ENCODE measurements at regions not wholly inside any gene's neighbourhood (a gene's known extent, or its start where the extent isn't known, plus 50 kb on each side); places are given as distances from the start of the nearest gene placed in this dataset.
"Not testable (repeated sequence)": the region's sequence is repeated elsewhere in the genome, so short reads cannot be mapped to it uniquely, and the experiment has no call there.

DNA sequence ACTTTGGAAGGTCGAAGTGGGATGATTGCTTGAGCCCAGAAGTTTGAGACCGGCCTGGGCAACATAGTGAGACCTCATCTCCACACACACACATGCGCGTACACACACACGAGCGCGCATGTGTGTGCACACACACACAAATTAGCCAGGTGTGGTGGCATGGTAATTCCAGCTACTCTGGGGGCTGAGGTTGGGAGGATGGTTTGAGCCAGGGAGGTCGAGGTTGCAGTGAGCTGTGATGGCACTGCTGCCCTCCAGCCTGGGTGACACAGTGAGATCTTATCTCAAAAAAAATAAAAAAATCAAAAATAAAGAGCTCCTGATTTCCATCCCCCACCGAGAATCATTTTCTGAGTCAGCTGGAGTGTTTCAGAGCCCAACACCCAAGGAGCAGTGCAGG is 261.5 kb upstream of the PLGLB2 start:
- DNase-seq (ENCODE audit: low spot score), result not testable (repeated sequence)

- DNase-seq (ENCODE audit: low spot score), result not testable (repeated sequence)
Observed at GRCh38 chr2:87488021-87488420, 259.9 kb upstream of the PLGLB2 start.

DNA sequence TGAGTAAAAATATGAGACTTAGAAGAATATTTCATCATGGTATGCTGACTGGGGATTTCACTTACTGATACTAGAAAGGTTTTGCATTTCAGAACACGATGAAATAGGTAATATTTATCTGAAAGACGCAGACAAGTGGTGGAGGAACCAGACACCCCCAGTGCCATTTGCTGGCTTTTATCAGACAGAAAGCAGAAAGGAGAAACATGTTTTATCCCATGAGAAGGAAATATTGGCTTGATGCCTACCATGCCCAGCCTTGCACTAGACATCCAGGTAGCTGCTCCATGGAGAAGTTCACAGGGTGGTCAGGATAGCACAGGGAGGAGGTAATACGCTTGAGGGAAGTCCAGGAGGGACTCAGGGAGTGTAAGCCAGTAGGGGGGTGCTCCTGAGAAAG is 258.9 kb upstream of the PLGLB2 start:
- DNase-seq (ENCODE audit: low spot score), result not testable (repeated sequence)

- DNase-seq (ENCODE audit: low spot score), result not testable (repeated sequence)
Observed at GRCh38 chr2:87494846-87495245, 253.0 kb upstream of the PLGLB2 start.

DNA sequence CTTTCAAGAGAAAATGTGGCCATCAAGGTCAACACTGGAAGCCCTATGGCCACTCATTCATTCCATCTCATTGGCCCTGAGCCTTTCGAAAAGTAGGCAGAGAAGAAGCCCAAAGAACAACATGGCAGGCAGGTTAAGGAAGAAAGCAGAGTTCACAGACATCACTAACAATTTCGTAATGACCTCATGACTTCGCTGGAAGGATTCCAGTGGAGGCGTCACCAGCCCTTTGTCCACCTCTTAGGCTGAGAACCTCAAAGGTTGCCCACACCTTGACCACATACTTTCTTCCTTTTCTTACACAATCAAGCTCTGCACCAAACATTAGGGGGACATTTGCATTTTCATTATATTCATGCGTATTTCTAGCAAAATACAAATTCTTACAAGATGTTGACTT is 252.4 kb upstream of the PLGLB2 start:
- not testable (repeated sequence) for DNase-seq (ENCODE audit: low spot score)

DNA sequence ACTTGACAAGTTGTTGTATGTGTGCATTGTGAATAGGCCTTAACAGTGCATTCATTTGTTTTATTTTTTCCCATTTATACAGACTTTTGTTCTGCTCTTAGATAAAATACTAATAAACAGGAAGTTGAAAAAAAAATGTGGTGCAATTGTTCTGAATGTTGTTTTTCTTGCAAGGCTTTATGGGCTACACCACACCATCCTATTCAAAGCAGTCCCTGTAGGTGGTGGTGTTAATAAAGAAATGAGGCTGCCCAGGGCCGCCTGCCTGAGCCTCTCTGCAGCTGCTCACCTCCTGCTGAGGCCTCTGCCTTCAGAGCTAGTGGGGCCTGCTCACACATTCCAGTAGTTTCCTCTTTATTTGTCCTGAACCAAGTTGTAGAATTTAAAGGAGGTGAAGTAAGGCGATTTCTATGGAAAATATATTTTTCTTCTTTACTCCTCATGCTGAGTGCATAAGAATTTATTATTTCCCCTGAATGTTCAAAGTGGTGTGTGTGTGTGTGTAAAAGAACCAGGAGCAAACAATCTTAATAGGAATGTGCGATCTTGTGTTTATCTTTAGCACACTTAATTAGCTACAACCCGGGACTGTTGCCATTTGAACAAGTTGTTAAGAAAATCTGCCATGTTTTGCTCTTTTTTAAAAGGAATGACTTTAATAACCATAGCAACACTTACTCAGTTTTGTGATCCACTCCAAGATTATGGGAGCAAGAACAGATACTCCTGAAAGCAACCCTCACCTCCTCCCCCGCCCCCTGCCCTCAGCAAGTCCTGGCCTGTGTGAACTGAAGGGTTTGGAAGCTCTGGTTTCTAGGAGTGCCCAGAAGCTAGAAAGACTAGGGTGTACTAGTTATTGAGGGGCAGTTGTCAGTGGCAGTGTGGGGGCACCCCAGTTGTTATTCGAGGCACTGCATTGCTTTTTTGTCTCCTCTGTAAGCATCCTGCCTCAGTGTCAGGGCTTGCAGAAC is 251.6 kb upstream of the PLGLB2 start:
- DNase-seq (ENCODE audit: low spot score), result peak; percentile 11

GRCh38 chr2:87497135-87497534 is 250.8 kb upstream of the PLGLB2 start:
- not testable (repeated sequence) for DNase-seq (ENCODE audit: low spot score)

- DNase-seq (ENCODE audit: low spot score), result not testable (repeated sequence)
Observed at GRCh38 chr2:87497700-87498099, 250.2 kb upstream of the PLGLB2 start.

DNA sequence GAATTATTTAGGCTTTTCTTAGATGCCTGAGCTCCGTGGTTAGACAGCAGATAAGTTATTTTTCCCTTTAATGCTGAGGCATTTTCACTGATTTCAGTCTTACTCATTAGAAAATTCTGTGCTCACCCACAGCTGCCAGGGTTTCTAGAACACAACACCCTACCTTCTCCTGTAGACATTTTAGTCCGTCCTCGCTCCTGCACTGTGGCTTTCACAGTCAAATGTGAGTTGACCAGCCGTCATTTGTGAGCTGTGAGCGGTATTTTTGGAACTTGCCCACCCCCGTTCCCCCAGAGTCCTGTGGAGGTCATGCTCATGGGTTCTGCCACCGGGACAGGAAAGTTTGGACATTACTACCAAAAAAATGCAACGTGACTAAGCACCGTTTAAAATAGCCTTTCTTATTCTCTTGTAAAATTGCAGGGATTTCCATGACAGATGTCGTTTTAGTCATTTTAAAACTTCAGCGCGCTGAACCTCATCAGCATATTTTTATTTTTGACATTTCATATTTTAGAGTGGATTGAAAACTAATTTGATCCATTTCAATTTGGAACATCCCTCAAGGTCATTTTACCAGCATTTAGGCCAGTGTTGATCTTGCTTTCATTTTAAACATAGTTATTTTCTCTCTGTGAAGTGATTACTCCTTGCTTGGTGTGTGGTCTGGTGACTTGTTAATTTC is 249.6 kb upstream of the PLGLB2 start:
- not testable (repeated sequence) for DNase-seq (ENCODE audit: low spot score)

- not testable (repeated sequence) for DNase-seq (ENCODE audit: low spot score)
Observed at GRCh38 chr2:87498854-87499238, 249.0 kb upstream of the PLGLB2 start.

- DNase-seq (ENCODE audit: low spot score), result not testable (repeated sequence)
Observed at GRCh38 chr2:87499860-87500259, 248.0 kb upstream of the PLGLB2 start.

GRCh38 chr2:87500421-87500820 is 247.5 kb upstream of the PLGLB2 start:
- DNase-seq (ENCODE audit: low spot score), result not testable (repeated sequence)

- DNase-seq (ENCODE audit: low spot score), result not testable (repeated sequence)
Observed at GRCh38 chr2:87500951-87501350, 246.9 kb upstream of the PLGLB2 start.

DNA sequence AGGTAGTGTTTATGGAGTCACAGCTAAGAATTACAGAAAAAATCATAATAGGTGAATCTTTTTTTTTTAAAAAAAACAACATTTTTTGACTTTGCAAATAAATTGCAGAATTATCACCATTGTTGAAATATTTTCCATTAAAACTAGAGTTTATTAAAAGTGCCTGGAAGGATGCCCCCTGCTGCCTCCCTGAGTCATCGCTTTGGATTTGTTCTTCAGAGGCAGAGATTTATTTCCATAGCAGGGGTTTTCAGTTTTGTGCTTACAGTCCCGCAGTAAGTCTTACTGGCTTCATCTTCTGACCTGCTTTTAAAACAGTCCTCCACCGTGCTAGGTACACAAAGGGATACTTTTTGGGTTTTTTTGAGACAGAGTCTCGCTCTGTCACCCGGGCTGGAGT is 244.9 kb upstream of the PLGLB2 start:
- DNase-seq (ENCODE audit: low spot score), result not testable (repeated sequence)

GRCh38 chr2:87505239-87505638 is 242.6 kb upstream of the PLGLB2 start:
- DNase-seq (ENCODE audit: low spot score), result not testable (repeated sequence)

GRCh38 chr2:87505909-87506308 is 242.0 kb upstream of the PLGLB2 start:
- not testable (repeated sequence) for DNase-seq (ENCODE audit: low spot score)

- DNase-seq (ENCODE audit: low spot score), result not testable (repeated sequence)
Observed at GRCh38 chr2:87507378-87508348, 240.2 kb upstream of the PLGLB2 start.

- DNase-seq (ENCODE audit: low spot score), result not testable (repeated sequence)
Observed at GRCh38 chr2:87511195-87511778, 236.6 kb upstream of the PLGLB2 start.

- not testable (repeated sequence) for DNase-seq (ENCODE audit: low spot score)
Observed at GRCh38 chr2:87512864-87513530, 234.9 kb upstream of the PLGLB2 start.

- DNase-seq (ENCODE audit: low spot score), result not testable (repeated sequence)
Observed at GRCh38 chr2:87514034-87514433, 233.9 kb upstream of the PLGLB2 start.

- DNase-seq (ENCODE audit: low spot score), result not testable (repeated sequence)
Observed at GRCh38 chr2:87514515-87514914, 233.4 kb upstream of the PLGLB2 start.
